Thoracic aorta (tissue), 2 donors: ENCODE measurements at regions not wholly inside any gene's neighbourhood (a gene's known extent, or its start where the extent isn't known, plus 50 kb on each side); places are given as distances from the start of the nearest gene placed in this dataset.
"Not testable (repeated sequence)": the region's sequence is repeated elsewhere in the genome, so short reads cannot be mapped to it uniquely, and the experiment has no call there.

Source experiments
- ATAC-seq: fragments of 150-250 bp; one replicate; pipeline ENCODE4 v1.8.0; 2017; ENCODE audit warnings: low read depth; ENCODE audit not compliant: insufficient number of reproducible peaks, low FRiP score
- DNase-seq: peaks from one replicate; pipeline ENCODE4 v3.0.0-alpha.2; 2020; ENCODE audit warnings: low spot score
- H3K27ac ChIP-seq, 2 donors: fragments of 200-600 bp; sonication (generic); 1 replicate in 1 of 2; 2 replicates in 1 of 2; pipeline ENCODE4 v1.5.1; 2016; ENCODE audit warnings: mild to moderate bottlenecking in 2 of 2, moderate library complexity in 2 of 2
- H3K27me3 ChIP-seq: fragments of 200-600 bp; sonication (generic); replicated peaks from 2 replicates; pipeline ENCODE4 v1.6.0; 2016; ENCODE audit warnings: mild to moderate bottlenecking; ENCODE audit not compliant: insufficient read depth
- H3K36me3 ChIP-seq: fragments of 200-600 bp; sonication (generic); one replicate; pipeline ENCODE4 v1.5.1; 2016
- H3K4me1 ChIP-seq, 2 donors: fragments of 200-600 bp; sonication (generic); 1 replicate in 1 of 2; 2 replicates in 1 of 2; pipeline versions ENCODE4 v1.5.1 to v1.6.0; 2016; ENCODE audit warnings: low read depth in 2 of 2, mild to moderate bottlenecking in 1 of 2; ENCODE audit not compliant: control insufficient read depth in 1 of 2
- H3K4me3 ChIP-seq: fragments of 200-600 bp; sonication (generic); 2 replicates; pipeline ENCODE4 v1.5.1; 2016; ENCODE audit warnings: mild to moderate bottlenecking
- H3K9me3 ChIP-seq: fragments of 200-600 bp; sonication (generic); 2 replicates; pipeline ENCODE4 v1.5.1; 2016
- TF ChIP-seq, protein P1 (sequence below): fragments of 200-600 bp; sonication (generic); IDR thresholded peaks from one replicate; pipeline ENCODE4 v1.5.1; 2019; ENCODE audit warnings: antibody characterized with exemption

DNA sequence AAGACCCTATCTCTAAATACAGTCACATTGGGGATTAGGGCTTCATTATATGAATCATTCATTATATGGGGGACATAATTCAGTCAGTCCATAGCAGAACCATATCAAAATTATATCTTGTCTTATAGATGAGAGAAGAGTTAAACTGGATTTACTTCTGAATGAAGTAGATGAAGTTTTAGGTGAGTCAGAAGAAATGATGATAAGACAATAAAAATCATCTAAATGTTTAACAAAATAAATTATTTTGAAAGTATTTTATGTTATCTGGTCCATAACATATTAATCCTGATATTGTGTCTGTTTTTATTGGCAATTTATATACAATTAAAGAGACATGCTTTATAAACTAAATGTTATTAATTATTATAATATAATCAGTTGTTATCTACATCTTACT is 76.9 kb upstream of the EFCAB3 start:
- Histone ChIP-seq H3K9me3 (peaks cover 3% of the 10 kb centered on the region), H3K4me3 (no peak overlapping the region), H3K27me3 (no peaks in the 10 kb centered on the region), H3K36me3 (no peaks in the 10 kb centered on the region), H3K4me1 (no peaks in the 10 kb centered on the region), H3K27ac (no peak overlapping the region)
- DNase-seq (no peak), ATAC-seq (no peak)
- TF ChIP-seq, protein P1, sequence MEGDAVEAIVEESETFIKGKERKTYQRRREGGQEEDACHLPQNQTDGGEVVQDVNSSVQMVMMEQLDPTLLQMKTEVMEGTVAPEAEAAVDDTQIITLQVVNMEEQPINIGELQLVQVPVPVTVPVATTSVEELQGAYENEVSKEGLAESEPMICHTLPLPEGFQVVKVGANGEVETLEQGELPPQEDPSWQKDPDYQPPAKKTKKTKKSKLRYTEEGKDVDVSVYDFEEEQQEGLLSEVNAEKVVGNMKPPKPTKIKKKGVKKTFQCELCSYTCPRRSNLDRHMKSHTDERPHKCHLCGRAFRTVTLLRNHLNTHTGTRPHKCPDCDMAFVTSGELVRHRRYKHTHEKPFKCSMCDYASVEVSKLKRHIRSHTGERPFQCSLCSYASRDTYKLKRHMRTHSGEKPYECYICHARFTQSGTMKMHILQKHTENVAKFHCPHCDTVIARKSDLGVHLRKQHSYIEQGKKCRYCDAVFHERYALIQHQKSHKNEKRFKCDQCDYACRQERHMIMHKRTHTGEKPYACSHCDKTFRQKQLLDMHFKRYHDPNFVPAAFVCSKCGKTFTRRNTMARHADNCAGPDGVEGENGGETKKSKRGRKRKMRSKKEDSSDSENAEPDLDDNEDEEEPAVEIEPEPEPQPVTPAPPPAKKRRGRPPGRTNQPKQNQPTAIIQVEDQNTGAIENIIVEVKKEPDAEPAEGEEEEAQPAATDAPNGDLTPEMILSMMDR = no peak

DNA sequence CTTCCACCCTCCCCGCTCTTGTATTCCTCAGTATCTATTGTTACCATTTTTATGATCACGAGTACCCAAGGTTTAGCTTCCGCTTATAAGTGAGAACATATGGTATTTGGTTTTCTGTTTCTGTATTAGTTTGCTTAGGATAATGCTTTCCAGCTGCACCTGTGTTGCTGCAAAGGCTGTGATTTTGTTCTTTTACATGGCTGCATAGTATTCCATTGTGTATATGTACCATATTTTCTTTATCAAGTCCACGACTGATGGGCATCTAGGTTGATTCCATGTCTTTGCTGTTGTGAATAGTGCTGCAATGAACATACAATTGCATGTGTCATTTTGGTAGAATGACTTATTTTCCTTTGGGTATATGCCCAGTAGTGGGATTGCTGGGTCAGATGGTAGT is 79.7 kb upstream of the EFCAB3 start:
- Histone ChIP-seq H3K36me3 (no peaks in the 10 kb centered on the region), H3K4me3 (no peak overlapping the region), H3K27me3 (no peaks in the 10 kb centered on the region), H3K27ac (no peak overlapping the region), H3K9me3 (peaks cover 3% of the 10 kb centered on the region), H3K4me1 (no peaks in the 10 kb centered on the region)
- TF ChIP-seq, protein P1 = no peak
- no peak for DNase-seq
- ATAC-seq = no peak

DNA sequence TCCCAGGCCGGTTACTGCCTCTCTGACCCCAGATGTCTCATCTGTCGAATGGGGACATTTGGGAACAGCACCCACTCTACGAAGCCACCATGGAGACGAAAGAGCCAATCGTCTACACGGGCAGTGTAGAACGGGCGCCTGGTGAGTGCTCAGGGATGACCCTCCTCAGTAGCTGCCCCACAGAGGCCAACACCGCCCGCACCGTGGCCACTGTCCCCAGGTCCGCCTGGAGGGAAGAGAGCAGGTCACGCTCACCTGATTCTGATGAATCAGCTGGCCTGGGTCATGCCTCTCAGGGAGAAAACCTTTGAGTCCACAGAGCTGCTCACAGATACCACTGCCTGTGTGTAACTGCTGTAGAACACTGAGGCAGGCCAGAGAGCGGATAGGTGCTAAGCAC is 105.1 kb upstream of the EFCAB3 start:
- ATAC-seq, H3K27ac ChIP-seq, H3K27me3 ChIP-seq, H3K4me1 ChIP-seq, H3K4me3 ChIP-seq, H3K9me3 ChIP-seq, H3K36me3 ChIP-seq, DNase-seq: not testable (repeated sequence)

DNA sequence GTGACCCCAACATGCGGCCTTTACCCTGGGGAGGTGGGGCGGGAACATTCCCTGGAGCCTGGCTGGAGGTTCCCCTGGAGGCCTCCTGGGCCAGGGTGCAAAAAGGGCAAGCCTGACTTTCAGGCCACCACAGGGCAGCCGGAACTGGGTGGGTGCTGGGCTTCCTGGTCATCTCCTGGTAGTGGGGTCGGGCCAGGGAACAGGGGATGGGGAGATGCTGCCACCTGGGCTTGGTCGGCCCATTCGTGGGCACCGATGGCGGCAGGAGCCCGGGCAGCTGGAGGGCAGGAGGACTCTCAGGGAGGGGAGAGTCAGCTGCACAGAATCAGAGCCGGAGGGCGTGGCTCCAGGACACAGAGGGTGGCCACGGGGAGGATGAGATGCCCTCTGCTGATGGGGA is 112.0 kb upstream of the EFCAB3 start:
- not testable (repeated sequence) for DNase-seq, ATAC-seq, H3K4me3 ChIP-seq, H3K9me3 ChIP-seq, H3K36me3 ChIP-seq, H3K27me3 ChIP-seq, H3K27ac ChIP-seq, H3K4me1 ChIP-seq

DNA sequence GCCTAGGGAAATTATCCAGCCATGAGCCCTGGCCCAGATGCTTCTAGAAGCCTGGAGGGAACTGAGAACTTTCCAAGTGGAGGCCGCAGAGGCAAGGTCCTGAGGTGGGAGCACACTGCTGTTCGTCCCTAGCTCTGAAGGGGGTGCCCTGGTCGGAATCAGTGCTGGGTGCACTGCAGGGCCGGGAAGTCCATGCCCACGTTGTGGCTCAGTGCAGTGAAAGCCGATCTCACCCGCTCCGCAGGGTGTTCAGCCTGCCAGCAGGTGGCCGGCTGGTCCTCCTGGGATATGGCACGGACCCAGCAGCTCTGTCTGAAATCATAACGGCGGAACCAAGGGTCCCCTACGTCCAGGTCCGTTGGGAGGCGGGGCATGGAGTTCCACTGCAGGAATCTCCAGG is 115.4 kb upstream of the EFCAB3 start:
- H3K27ac ChIP-seq, H3K9me3 ChIP-seq, H3K27me3 ChIP-seq, ATAC-seq, DNase-seq, H3K36me3 ChIP-seq, H3K4me3 ChIP-seq, H3K4me1 ChIP-seq: not testable (repeated sequence)

DNA sequence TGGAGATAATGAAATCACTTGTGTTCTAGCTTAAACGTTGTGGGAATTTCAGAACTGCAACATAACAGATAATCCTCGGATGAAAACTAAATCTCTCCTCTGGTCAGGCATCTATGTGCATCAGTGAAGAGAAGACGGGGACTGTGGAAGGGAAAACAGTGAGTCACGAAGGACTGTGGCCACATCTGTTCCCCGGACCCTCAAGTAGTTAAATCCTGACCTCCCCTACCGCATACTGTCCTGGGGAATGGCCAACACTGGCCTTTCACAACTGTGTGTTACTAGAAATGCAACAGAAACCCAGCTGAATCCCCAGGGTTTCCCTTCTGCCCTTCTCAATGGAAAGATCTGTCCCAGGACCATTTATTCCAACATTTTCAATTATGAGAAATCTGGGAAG is 124.6 kb upstream of the EFCAB3 start:
- H3K9me3 ChIP-seq, H3K27me3 ChIP-seq, H3K4me3 ChIP-seq, H3K36me3 ChIP-seq, DNase-seq, ATAC-seq, H3K4me1 ChIP-seq, H3K27ac ChIP-seq: not testable (repeated sequence)

DNA sequence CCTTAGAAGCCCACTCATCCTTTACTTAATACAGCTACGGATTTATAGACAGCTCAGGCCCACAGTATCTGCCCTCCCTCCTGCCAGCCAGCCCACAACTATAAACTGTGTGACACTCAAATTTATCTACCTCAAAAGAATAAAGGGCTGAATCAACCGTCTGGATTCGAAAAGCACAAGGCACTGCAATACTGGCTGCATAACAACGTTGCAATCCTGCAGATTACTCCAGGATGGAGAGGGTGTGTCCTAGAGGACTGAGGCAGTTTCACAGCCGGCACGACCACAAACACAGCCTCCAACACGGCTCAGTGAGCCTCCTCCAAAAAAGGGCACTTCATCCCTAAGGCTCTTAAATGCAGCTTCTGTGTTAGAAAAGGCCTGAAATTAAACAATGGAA is 138.3 kb upstream of the EFCAB3 start:
- not testable (repeated sequence) for H3K27me3 ChIP-seq, H3K36me3 ChIP-seq, H3K9me3 ChIP-seq, H3K4me3 ChIP-seq, DNase-seq, H3K27ac ChIP-seq, ATAC-seq, H3K4me1 ChIP-seq

DNA sequence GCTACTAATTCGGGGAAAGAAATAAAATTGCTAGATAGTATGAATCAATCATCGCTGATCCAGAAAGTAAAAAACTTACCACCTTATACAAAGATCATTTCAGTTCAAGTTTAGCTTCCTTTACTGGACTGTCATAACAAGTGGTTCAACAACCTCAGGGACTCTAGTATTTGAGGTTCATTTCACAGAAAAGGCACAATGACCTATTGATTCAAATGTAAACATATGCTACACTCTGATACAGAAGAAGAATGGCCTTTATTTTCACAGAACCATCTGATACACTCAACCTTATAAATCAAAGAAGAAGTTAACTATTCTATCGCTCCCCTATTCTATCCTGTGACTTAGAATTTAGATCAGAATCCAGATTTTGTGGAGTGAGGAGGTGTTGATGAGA is 140.8 kb upstream of the EFCAB3 start:
- H3K27me3 ChIP-seq, H3K9me3 ChIP-seq, DNase-seq, ATAC-seq, H3K4me3 ChIP-seq, H3K27ac ChIP-seq, H3K36me3 ChIP-seq, H3K4me1 ChIP-seq: not testable (repeated sequence)

DNA sequence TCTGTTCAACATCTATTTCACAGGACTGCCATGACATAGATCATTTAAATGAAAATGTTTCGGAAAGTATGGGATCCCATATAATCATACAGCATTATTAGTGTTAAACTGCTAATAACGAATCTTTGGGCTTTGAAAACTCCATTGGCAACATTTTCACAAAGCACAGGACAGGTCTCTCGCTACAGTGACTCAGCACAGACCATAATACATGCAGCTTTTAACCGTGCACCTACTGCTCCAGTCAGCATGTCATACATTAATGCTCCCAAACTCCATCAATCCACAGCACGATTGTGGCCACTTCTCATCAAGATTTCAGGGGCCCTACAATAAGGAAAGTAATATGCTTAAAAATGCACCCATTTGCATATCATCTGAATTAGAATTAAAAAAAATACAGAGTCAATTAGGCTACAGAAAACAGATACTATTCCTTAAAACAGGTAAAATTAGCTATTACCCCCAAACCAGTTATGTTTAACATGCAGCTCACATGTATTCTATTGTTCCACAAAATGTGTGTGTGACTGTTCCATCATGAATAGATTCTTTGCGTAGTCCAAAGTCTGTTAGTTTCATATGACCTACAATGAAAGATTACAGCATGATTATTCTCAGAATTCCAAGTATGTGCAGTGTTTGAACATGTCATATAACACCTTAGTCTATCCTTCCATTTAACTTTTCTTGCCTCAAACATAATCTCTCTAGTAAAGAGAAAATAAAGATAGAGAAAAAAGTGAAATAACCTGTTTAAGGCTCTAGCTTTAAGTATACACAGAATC is 141.6 kb upstream of the EFCAB3 start:
- not testable (repeated sequence) for H3K4me3 ChIP-seq, H3K4me1 ChIP-seq, H3K27me3 ChIP-seq, H3K9me3 ChIP-seq, H3K36me3 ChIP-seq, DNase-seq, H3K27ac ChIP-seq, ATAC-seq

DNA sequence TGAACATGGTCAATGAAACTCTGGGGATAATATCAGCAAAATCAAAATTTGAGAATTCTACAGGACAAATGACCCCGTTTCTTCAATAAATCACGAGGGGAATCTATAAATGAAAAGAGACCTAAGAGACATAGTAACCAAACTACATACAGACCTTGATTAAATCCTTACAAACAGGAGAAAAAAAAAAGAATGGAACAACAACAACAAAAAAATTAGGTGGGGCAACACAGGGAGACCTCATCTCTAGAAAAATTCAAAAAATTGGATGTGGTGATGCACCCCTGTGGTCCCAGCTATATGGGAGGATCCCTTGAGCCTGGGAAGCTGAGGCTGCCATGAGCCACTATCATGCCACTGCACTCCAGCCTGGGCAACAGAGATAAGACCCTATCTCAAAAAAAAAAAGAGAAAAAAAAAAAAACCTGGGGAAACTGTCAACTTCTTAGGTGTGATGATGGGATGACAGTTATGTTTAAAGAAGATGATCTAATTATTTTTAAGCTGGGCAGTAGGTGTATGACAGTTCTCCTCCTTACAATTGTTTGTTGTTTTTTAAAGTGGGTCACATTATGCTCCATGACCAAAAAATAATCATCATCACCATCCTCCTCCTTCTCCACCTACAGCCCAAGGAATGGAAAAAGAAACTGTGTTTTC is 146.4 kb upstream of the EFCAB3 start:
- not testable (repeated sequence) for H3K4me1 ChIP-seq, H3K27ac ChIP-seq, H3K36me3 ChIP-seq, DNase-seq, H3K4me3 ChIP-seq, H3K9me3 ChIP-seq, ATAC-seq, H3K27me3 ChIP-seq

DNA sequence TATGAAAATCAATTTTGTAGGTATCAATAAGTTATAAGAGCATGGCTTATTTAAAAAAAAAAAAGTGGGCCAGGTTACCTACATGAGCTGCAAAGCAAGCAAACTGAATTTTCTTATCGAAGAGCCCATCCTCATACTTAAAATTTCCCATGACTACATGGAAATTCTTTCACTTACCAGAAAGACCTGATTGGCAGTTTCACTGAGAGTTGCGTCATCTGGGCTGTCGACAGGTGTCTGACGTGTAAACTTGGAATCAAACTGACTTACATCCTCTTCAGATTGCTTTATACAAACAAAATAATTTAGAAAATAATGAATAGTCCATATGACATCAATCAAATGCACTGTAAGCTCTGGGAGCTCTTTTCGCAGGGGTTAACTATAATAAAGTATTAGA is 149.1 kb upstream of the EFCAB3 start:
- H3K4me3 ChIP-seq, H3K9me3 ChIP-seq, DNase-seq, H3K4me1 ChIP-seq, ATAC-seq, H3K27me3 ChIP-seq, H3K36me3 ChIP-seq, H3K27ac ChIP-seq: not testable (repeated sequence)
